B cell (primary cell): ENCODE measurements at regions not wholly inside any gene's neighbourhood (a gene's known extent, or its start where the extent isn't known, plus 50 kb on each side); places are given as distances from the start of the nearest gene placed in this dataset.

Experiments used
- ATAC-seq: fragments of 200-7000 bp; cut with Tn5 transposase; one replicate; pipeline ENCODE4 v1.10.0; 2021; ENCODE audit warnings: low read depth, mild to moderate bottlenecking, moderate number of reproducible peaks, moderate library complexity
- CTCF ChIA-PET: fragments of 350-600 bp; sonication (Branson Sonifier 250); formaldehyde crosslinking; loops from one replicate; lab custom pipeline; 2021; ENCODE audit warnings: antibody characterized with exemption, inconsistent platforms; lab: Charles Lee
- POLR2A ChIA-PET: fragments of 350-600 bp; sonication (Branson Sonifier 250); formaldehyde crosslinking; loops from one replicate; lab custom pipeline; 2021; ENCODE audit warnings: antibody characterized with exemption; lab: Charles Lee
- DNase-seq: peaks from one replicate; pipeline ENCODE4 v3.0.0; 2013
- H2AFZ ChIP-seq: 2 replicates; pipeline ENCODE4 v1.6.1; 2012; ENCODE audit warnings: mild to moderate bottlenecking, low read depth, low read length; ENCODE audit not compliant: insufficient read depth, poor library complexity, severe bottlenecking
- H3K27ac ChIP-seq, 2 donors: 1 replicate in 1 of 2; 2 replicates in 1 of 2; pipeline ENCODE4 v1.5.1; 2012 to 2013; ENCODE audit warnings: low read length in 2 of 2, mild to moderate bottlenecking in 2 of 2, moderate library complexity in 1 of 2
- H3K27me3 ChIP-seq, 4 experiments: fragments of 200-600 bp in 1 of 4; sonication (generic) in 1 of 4; replicated peaks in 1 of 4; 1 replicate in 2 of 4; 2 replicates in 2 of 4; pipeline versions ENCODE4 v1.6.1 to v1.7.0; 2013 to 2016; ENCODE audit warnings: low read length in 3 of 4, mild to moderate bottlenecking in 2 of 4, mixed read lengths in 1 of 4, moderate library complexity in 1 of 4; ENCODE audit not compliant: insufficient read depth in 4 of 4, control insufficient read depth in 3 of 4; ENCODE audit errors: control extremely low read depth in 1 of 4
- H3K36me3 ChIP-seq, 2 experiments: replicated peaks in 1 of 2; 1 replicate in 1 of 2; 2 replicates in 1 of 2; pipeline versions ENCODE4 v1.6.1 to v1.7.1; 2013; ENCODE audit warnings: low read length in 1 of 2; ENCODE audit not compliant: insufficient read depth in 2 of 2, control insufficient read depth in 1 of 2; ENCODE audit errors: control extremely low read depth in 1 of 2, extremely low read depth in 1 of 2
- H3K4me1 ChIP-seq, 2 donors: fragments of 200-600 bp in 1 of 2; sonication (generic) in 1 of 2; 1 replicate in 1 of 2; 2 replicates in 1 of 2; pipeline versions ENCODE4 v1.5.1 to v1.6.1; 2013 to 2017; ENCODE audit warnings: low read length in 2 of 2; ENCODE audit not compliant: control insufficient read depth in 2 of 2, insufficient read depth in 2 of 2
- H3K4me2 ChIP-seq: replicated peaks from 2 replicates; pipeline ENCODE3; 2012; ENCODE audit warnings: mild to moderate bottlenecking, low read depth, low read length; ENCODE audit not compliant: poor library complexity, severe bottlenecking
- H3K4me3 ChIP-seq, 5 experiments: fragments of 200-600 bp in 1 of 5; sonication (generic) in 1 of 5; 1 replicate in 3 of 5; 2 replicates in 2 of 5; pipeline versions ENCODE4 v1.5.1 to v1.7.0; 2011 to 2016; ENCODE audit warnings: low read length in 4 of 5, mild to moderate bottlenecking in 4 of 5, low read depth in 2 of 5, control low read depth in 1 of 5, moderate library complexity in 1 of 5; ENCODE audit not compliant: insufficient read depth in 1 of 5; ENCODE audit errors: control extremely low read depth in 1 of 5, extremely low read depth in 1 of 5
- H3K79me2 ChIP-seq: fragments of 200-600 bp; sonication (generic); one replicate; pipeline ENCODE4 v1.6.0; 2016; ENCODE audit warnings: low read length; ENCODE audit not compliant: control insufficient read depth, insufficient read depth
- H3K9ac ChIP-seq: fragments of 200-600 bp; sonication (generic); 2 replicates; pipeline ENCODE4 v1.6.1; 2017; ENCODE audit warnings: mild to moderate bottlenecking, low read length, moderate library complexity
- H3K9me3 ChIP-seq, 3 donors: one replicate each; pipeline versions ENCODE4 v1.6.1 to v1.7.1; 2013; ENCODE audit warnings: low read length in 2 of 3; ENCODE audit not compliant: control insufficient read depth in 2 of 3, insufficient read depth in 1 of 3; ENCODE audit errors: control extremely low read depth in 1 of 3
- H4K20me1 ChIP-seq: 2 replicates; pipeline ENCODE4 v1.6.0; 2012; ENCODE audit warnings: mild to moderate bottlenecking, low read length; ENCODE audit not compliant: insufficient read depth, control insufficient read depth, poor library complexity, severe bottlenecking
- H3K27ac Mint-ChIP-seq: one replicate; pipeline ENCODE4 v1.8.0; 2021; ENCODE audit warnings: mixed read lengths
- H3K27me3 Mint-ChIP-seq: one replicate; pipeline ENCODE4 v1.8.0; 2021; ENCODE audit warnings: mixed read lengths
- H3K4me1 Mint-ChIP-seq: one replicate; pipeline ENCODE4 v1.8.0; 2021; ENCODE audit warnings: mixed read lengths
- H3K4me3 Mint-ChIP-seq: one replicate; pipeline ENCODE4 v1.8.0; 2021; ENCODE audit warnings: mixed read lengths
- H3K9me3 Mint-ChIP-seq: one replicate; pipeline ENCODE4 v1.8.0; 2022; ENCODE audit warnings: mixed read lengths; ENCODE audit not compliant: insufficient read depth
- EZH2 ChIP-seq: IDR thresholded peaks from 2 replicates; pipeline ENCODE4 v1.6.1; 2012; ENCODE audit warnings: borderline replicate concordance, low read depth, mild to moderate bottlenecking, moderate library complexity, low read length; ENCODE audit not compliant: insufficient read depth, poor library complexity, severe bottlenecking
- WGBS: methylation state at CpG from one replicate; pipeline ENCODE4 v1.1.5; 2013; ENCODE audit warnings: missing lambda C conversion rate; ENCODE audit not compliant: insufficient coverage; 5-methylcytosine and 5-hydroxymethylcytosine counted together
- intact Hi-C: fragments of 100-400 bp; cut with micrococcal nuclease; formaldehyde crosslinking; loops from one replicate; pipeline ENCODE4 v1.10.0; 2022
- TF ChIP-seq, protein P1 (sequence below): fragments of 200-600 bp; IDR thresholded peaks from one replicate; pipeline ENCODE4 v1.8.0; 2022; ENCODE audit warnings: antibody characterized with exemption, mild to moderate bottlenecking

DNA sequence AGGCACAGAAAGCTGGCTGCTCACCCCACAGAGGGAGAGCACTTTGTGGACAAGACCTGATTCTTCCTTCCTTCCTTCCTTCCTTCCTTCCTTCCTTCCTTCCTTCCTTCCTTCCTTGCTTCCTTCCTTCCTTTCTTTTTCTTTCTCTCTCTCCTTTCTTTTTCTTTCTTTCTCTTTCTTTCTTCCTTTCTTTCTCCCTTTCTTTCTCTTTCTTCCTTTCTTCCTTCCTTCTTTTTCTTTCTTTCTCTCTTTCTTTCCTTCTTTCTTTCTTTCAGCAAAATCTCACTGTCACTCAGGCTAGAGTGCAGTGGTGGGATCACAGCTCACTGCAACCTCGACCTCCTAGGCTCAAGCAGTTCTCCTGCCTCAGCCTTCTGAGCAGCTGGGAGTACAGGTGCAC is 263.9 kb downstream of the UQCRFS1 start:
- no peak overlapping the region for H3K27ac ChIP-seq
- no peaks in the 10 kb centered on the region for H4K20me1 ChIP-seq
- WGBS = no CpG with 5 or more reads among the region's 1 CpG
- peaks cover 0 to 20% (median 0%) of the 10 kb centered on the region in 3 donors for H3K9me3 ChIP-seq
- H3K9ac ChIP-seq = no peak overlapping the region
- DNase-seq = no peak
- no peaks in the 10 kb centered on the region for H3K27me3 ChIP-seq
- intact Hi-C loops = no loop called here
- ChIA-PET CTCF (no interaction called here), POLR2A (no interaction called here)
- TF ChIP-seq, protein P1, sequence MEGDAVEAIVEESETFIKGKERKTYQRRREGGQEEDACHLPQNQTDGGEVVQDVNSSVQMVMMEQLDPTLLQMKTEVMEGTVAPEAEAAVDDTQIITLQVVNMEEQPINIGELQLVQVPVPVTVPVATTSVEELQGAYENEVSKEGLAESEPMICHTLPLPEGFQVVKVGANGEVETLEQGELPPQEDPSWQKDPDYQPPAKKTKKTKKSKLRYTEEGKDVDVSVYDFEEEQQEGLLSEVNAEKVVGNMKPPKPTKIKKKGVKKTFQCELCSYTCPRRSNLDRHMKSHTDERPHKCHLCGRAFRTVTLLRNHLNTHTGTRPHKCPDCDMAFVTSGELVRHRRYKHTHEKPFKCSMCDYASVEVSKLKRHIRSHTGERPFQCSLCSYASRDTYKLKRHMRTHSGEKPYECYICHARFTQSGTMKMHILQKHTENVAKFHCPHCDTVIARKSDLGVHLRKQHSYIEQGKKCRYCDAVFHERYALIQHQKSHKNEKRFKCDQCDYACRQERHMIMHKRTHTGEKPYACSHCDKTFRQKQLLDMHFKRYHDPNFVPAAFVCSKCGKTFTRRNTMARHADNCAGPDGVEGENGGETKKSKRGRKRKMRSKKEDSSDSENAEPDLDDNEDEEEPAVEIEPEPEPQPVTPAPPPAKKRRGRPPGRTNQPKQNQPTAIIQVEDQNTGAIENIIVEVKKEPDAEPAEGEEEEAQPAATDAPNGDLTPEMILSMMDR = no peak
- no peak for TF ChIP-seq EZH2
- ATAC-seq = no peak
- no peak overlapping the region for H3K4me3 Mint-ChIP-seq
- no peak overlapping the region for H3K4me2 ChIP-seq
- no peaks in the 10 kb centered on the region for H3K4me1 ChIP-seq
- H3K36me3 ChIP-seq = no peaks in the 10 kb centered on the region
- H3K4me3 ChIP-seq = no peak overlapping the region
- H3K79me2 ChIP-seq = no peaks in the 10 kb centered on the region
- no peak overlapping the region for H3K27ac Mint-ChIP-seq
- H3K27me3 Mint-ChIP-seq = no peaks in the 10 kb centered on the region
- H3K4me1 Mint-ChIP-seq = no peaks in the 10 kb centered on the region
- no peak overlapping the region for H2AFZ ChIP-seq
- no peaks in the 10 kb centered on the region for H3K9me3 Mint-ChIP-seq

DNA sequence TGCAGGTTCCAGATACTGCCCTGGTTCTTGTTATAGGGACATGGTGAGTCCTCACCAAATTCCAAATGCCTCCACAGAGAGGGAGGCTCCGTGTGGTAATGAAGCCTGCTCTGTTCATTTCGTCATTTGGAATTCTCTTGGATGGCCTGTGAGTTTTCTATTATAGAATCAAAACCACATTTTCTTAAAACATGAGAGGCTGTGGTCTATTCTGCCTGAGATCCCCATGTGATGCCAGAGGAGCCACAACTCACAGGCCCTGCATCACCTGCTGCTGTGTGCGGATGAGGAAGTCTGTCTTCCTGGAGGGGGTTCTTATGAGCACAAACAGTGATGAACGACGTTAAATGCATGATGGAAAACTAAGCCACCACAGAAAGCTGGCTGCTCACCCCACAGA is 264.4 kb downstream of the UQCRFS1 start:
- no peak overlapping the region for H3K9ac ChIP-seq
- no peaks in the 10 kb centered on the region for H3K79me2 ChIP-seq
- intact Hi-C loops = no loop called here
- no peak for ATAC-seq
- peaks cover 0 to 20% (median 0%) of the 10 kb centered on the region in 3 donors for H3K9me3 ChIP-seq
- H3K4me3 Mint-ChIP-seq = no peak overlapping the region
- no peak overlapping the region for H3K27ac Mint-ChIP-seq
- H3K27ac ChIP-seq = no peak overlapping the region
- H3K4me2 ChIP-seq = no peak overlapping the region
- H3K27me3 ChIP-seq = no peaks in the 10 kb centered on the region
- H3K4me3 ChIP-seq = no peak overlapping the region
- WGBS = no CpG with 5 or more reads among the region's 5 CpGs
- no peaks in the 10 kb centered on the region for H3K4me1 ChIP-seq
- H3K27me3 Mint-ChIP-seq = no peaks in the 10 kb centered on the region
- H3K36me3 ChIP-seq = no peaks in the 10 kb centered on the region
- H3K4me1 Mint-ChIP-seq = no peaks in the 10 kb centered on the region
- ChIA-PET CTCF (no interaction called here), POLR2A (no interaction called here)
- TF ChIP-seq, protein P1 = no peak
- no peak for TF ChIP-seq EZH2
- H3K9me3 Mint-ChIP-seq = no peaks in the 10 kb centered on the region
- no peak for DNase-seq
- H2AFZ ChIP-seq = no peak overlapping the region
- H4K20me1 ChIP-seq = no peaks in the 10 kb centered on the region
